Stimulated activated CD4-positive, alpha-beta T cell treated with anti-CD3 and anti-CD28 coated beads, Interleukin-12 subunit alpha, Interleukin-12 subunit beta, amount 100 ng/mL, for 24 hours (primary cell): ENCODE measurements at regions not wholly inside any gene's neighbourhood (a gene's known extent, or its start where the extent isn't known, plus 50 kb on each side); places are given as distances from the start of the nearest gene placed in this dataset.
"Not testable (repeated sequence)": the region's sequence is repeated elsewhere in the genome, so short reads cannot be mapped to it uniquely, and the experiment has no call there.

Source experiments
- DNase-seq, 2 experiments: peaks; one replicate each; pipeline ENCODE4 v3.0.0-alpha.2; 2020; ENCODE audit warnings: low read depth in 2 of 2

- no peak for DNase-seq
These were observed 498.1 kb downstream of the NPIPA7 start for GRCh38 chr16:16877061-16877460.

DNA sequence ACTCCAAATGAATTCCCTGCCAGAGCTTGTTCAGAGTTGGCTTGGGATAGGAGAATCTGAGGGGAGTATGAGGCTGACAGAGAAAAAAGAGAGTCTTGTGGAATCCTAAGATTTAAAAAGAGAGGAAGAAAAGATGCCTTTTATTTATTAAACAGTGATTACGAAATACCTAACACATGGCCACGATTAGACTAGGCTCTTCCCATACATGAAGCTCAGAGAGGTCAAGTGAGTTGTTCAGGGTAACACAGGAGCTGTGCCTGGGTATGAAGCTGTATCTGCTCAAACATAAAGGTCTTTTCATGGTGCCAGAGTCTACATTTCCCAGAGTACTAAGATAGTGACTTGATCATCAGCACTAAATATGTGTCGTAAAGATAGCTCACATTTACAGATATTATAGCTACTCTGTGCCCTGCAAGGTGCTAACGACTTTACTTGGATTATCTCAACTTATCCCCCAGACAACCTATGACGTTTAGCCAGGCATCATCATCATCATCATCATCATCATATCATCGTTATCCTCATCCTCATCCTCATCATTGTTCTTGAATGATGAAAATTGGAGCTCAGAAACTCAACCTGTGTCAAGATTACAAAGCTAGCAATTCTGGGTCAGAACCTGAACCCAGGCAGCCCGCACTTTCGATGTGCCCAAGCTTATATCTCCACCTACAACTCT, 500.8 kb downstream of the NPIPA7 start:
- DNase-seq: no peak

DNA sequence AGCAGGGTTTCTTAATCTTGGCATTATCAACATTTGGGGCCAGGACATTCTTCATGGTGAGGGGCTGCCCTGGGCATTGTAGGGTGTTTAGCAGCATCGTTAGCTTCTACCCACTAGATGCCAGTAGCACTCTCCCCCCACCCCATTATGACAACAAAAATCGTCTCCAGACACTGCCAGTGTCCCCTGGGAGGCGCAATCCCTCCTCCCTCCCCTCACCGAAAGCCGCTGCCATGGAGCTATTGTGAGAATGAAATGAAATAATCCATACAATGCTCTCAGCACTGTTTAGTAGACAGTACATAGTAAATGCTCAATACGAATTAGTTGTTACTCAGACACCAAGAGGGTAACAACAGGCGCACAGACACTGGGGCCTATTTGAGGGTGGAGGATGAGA, 502.9 kb downstream of the NPIPA7 start:
- DNase-seq: no peak

DNA sequence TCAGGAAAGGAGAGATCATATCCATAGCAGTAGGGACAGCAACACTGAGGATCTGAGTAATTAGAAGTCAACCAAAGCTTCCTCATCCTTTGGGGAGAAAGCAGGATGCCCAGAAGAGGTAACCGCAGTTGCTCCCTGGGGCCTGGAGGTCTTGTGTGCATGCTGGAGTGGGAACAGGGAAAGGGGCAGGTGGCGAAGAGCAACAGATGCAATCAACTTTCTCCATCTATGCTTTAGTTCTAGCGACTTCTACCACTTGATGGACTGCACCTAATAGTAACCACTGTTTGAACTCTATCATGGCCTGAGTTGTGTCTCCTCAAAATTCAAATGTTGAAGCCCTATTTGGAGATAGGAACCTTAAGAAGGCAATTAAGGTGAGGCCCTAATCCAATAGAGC, 503.8 kb downstream of the NPIPA7 start:
- no peak for DNase-seq

DNA sequence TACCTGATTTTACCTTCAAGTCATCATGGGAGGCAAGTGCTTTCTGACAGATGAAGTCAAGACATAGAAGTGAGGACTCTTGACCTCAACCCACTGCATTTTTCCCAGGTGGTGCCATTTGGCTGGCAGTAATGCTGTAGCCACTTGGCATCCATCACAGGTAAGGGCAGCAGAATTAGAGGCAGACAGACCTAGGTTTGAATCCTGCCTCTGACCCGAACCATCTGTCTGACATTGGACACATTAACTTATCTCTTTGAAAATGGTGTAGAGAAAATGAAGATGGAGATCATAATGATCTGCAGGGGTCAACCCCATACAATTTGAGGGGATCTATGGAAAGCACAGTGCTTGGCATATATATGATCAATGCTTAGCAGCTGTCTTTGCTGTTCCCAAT, 505.5 kb downstream of the NPIPA7 start:
- no peak for DNase-seq

DNA sequence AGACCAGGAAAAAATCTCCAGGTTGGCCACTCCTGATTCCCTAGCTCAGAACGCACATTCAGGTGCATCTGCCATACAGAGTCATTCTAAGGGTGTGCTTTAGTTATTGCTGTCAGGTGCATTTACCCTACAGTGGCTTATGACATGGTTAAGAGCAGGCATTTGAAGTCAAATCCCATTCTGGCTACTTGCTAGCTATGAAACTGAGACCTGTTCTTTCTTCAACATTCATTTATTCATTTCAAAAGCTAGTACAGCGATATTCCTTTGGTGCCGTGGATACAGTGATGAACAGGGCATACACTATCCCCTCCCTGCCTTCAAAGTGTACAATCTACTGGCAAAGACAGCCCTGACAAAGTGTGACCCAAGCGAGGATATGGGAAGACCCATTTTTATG, 508.3 kb downstream of the NPIPA7 start:
- no peak for DNase-seq

DNA sequence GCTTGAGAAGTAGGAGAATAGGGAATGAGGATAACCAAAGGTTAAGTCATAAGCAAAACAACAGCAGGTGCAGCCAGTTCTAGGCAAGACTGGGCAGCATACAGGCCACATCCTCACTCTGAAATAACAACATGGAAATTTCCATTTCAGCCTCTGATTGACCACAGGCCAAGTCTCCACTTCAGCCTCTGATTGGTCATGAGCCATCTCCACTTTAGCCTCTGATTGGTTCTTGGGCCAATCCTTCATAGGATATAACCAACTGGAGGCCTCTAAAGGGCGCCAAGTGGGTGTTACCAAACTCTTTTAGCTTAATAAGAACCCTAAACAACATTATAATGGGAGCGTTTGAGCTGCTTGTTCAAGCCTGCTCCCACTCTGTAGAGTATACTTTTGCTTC, 512.0 kb downstream of the NPIPA7 start:
- no peak for DNase-seq

- no peak for DNase-seq
These were observed 525.7 kb downstream of the NPIPA7 start for GRCh38 chr16:16904601-16905000.

GRCh38 chr16:16905850-16906249, 526.9 kb downstream of the NPIPA7 start:
- DNase-seq: no peak

DNA sequence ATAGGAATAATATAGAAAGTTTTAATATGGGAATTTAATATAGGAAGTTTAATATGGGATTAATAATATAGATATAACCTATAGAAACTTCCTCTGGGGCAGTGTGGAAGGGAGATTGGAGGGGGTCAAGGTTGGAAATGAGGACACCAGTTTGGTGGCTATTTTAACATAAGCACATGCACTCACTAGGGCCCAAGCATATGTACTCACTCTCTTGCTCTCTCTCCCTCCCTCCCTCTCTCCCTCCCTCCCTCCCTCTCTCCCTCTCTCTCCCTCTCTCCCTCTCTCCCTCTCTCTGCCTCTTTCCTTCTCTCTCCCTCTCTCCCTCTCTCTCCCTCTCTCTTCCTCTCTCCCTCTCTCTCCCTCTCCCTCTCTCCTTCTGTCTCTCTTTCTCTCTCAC, 528.1 kb downstream of the NPIPA7 start:
- DNase-seq: no peak

GRCh38 chr16:16908077-16908476, 529.1 kb downstream of the NPIPA7 start:
- DNase-seq: no peak

GRCh38 chr16:16909126-16909525, 530.2 kb downstream of the NPIPA7 start:
- DNase-seq: no peak

DNA sequence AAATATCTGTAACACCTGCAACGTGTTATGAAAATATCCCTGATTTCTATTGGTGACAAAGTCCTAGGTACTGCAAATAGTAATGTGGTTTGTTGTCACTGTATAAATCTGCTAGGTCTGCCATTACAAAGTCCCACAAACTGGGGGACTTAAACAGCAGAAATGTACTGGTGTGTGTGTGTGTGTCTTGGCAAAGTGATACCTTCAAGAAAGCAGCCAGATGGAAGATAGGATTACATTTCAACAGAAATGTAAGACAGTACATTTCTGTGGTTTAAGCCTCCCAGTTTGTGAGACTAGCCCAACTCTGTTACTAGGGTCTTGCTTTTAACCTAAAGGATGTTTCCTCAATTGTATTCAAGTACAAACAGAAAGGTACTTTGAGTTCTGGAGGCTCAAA, 531.7 kb downstream of the NPIPA7 start:
- no peak for DNase-seq

DNA sequence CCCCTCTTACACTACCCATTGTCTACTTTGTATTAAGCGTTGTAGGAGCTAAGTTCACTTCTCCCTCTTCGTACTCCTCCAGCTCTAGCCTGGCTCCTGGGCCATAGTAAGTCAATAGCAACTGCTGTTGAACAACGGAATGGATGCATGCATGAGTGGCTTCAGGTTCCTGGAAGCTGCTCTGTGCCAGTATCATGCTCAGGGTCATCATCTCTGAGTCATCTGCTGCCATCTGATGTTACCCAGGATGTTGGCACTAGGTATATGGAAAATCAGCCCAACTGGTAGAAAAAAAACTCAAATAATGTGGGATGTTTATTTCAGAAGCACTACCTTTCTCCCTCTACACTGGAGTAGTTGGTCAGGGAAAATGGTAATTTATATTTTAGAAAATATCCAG, 536.8 kb downstream of the NPIPA7 start:
- DNase-seq: no peak

DNA sequence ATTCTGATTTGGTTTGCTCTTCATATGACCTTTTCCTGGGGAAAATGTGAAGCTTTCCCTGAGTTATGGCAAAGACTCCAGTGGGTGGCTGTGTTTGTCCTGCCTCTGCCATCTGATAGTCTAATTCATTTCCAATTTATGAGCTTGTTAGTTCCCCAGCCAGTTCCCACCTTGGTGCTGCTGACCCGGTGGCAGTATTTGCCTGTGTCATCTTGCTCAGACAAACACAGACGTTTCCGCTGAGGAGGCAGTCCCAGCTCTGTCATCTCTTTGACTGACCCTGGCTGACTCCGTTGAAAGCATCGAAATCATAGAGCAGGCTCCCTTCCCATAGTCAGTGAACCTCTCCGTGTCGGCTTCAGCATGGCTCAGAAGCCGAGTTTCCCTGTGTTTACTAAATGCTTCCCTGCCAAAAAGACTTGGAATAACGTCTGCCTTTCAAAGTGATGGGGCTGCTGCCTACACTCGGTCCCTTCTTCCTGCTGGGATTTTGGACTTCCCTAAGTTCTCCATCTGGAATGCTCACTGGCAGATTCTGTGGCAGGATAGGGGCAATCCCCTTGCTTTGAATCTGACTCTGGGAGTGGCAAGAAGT, 538.3 kb downstream of the NPIPA7 start:
- no peak for DNase-seq

DNA sequence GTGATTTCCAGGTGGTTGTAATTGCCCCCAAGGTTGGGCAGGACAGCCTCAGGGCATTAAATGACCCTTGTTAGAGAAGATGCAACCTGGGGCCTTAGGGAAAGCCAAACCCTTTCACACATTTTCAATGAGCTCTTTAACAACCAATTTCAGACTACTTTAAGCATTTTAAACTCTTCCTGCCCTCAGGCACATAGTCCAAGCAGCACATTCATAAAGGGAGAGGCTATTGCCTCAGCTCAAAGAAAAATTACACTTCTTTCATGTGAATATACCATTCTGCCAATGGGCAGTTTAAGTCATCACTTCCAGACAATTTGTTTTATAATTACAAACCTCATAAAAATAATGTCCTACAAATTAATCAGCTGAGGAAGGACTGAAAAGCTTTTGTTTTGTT, 544.5 kb downstream of the NPIPA7 start:
- no peak for DNase-seq

DNA sequence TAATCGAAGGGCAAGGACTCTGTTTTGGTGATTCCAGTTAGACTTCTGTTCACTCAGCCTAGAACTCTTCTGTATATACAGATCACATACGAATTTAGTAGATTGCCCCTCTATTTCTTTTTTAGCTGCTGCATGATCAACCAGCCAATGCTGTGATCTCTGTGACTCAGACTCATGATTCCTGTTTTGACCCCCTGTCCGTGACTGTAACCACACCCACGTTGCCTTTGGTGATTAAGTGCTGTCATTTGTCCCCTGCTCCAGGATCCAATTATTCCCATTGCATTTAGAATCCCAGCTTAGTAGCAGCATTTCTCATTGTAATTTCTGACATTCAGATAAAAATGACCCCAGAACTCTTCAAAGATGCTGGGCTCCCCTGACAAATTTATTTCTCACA, 545.7 kb downstream of the NPIPA7 start:
- DNase-seq: no peak

DNA sequence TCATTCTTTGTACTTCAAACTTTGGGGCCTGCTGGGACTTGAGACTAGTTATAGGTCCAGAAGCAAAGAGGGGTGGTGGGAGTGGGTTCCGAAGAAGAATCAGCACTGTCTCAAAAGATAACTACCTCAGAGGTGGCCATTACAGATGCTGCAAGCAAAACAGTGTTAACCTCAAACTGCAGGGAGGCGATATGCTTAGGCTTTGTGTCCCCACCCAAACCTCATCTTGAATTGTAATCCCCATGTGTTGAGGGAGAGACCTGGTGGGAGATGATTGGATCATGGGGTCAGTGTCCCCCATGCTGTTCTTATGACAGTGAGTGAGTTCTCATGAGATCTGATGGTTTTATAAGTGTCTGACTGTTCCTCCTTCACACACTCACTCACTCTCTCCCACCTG, 545.3 kb downstream of the XYLT1 start:
- no peak for DNase-seq

GRCh38 chr16:16928532-16929109, 542.1 kb downstream of the XYLT1 start:
- DNase-seq: no peak

- no peak for DNase-seq
These were observed 540.3 kb downstream of the XYLT1 start for GRCh38 chr16:16930309-16931000.

GRCh38 chr16:16933861-16934260, 536.9 kb downstream of the XYLT1 start:
- DNase-seq: no peak

GRCh38 chr16:16934660-16935059, 536.1 kb downstream of the XYLT1 start:
- no peak for DNase-seq

GRCh38 chr16:16935909-16936308, 534.9 kb downstream of the XYLT1 start:
- DNase-seq: not testable (repeated sequence)
